ENCODE measurements at regions not wholly inside any gene's neighbourhood (a gene's known extent, or its start where the extent isn't known, plus 50 kb on each side); places are given as distances from the start of the nearest gene placed in this dataset.
"Not testable (repeated sequence)": the region's sequence is repeated elsewhere in the genome, so short reads cannot be mapped to it uniquely, and the experiment has no call there.

DNA sequence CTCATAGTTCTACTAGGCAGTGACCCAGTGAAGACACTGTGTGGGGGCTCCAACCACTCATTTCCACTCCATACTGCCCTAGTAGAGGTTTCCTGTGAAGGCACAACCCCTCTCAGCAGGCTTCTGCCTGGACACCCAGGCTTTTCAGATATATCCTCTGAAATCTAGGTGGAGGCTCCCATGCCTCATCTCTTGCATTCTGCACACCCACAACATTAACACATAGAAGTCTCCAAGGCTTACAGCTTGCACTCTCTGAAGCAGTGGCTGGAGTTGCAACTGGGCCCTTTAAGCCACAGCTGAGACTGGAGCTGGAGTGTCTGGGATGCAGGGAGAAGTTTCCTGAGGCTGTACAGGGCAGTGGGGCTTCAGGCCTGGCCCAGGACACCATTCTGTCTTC, 347.7 kb upstream of the SPRY2 start:
- no peak for DNase-seq

DNA sequence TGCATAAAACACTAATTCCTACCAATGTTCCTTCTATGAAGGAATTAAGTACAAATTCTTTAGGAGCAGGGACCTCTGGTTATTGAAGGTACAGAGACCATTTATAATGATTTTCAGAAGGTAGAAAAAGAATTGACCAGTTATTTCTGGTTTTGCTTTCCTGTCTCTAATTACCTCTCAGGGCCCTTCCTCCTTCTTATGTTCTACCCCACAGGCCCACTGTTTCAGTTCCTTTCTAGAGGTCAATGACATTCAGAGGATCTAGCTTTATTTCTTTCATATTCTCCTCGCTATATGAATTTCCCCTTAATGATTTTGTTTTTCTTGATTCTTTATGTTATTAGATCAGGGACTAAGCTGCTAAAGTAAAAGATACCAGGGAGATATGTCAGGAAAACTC, 345.0 kb upstream of the SPRY2 start:
- no peak for DNase-seq

DNA sequence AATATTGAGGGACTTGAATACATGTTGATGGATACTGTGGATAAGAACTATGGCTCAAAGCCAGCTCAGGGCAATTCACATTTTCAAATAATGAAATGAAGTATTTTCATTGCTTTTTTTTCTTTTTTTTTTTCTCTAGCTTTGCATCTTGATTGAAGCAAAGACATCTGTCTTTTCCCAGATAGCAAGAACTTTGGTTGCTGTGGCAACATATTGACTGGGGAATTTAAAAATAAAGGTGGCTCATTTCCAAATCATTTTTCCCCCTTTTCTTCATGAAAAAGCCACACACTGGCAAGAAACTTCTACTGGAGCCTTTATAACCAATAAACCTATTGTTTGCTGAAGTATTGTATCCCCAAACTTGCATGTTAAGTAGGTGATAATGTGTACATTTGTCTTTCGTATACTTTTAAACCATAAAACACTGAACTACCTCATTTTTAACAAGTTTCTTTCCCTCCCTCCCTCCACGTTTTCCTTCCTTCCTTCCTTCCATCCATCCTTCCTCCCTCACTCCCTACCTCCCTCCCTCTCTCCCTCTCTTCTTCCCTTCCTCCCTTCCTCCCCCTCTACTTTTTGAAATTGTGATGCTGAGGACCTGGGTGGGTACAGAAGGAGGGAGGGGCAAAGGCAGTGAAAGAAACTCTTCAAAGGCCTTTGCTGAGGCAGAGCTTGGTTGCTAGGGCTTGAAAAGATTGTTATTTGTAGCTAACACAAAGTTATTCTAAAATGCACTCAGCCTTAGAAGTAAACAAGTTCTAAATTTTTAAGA, 343.5 kb upstream of the SPRY2 start:
- peak in 4 of 51 donors; percentile 0 to 13 (median 4) for DNase-seq

DNA sequence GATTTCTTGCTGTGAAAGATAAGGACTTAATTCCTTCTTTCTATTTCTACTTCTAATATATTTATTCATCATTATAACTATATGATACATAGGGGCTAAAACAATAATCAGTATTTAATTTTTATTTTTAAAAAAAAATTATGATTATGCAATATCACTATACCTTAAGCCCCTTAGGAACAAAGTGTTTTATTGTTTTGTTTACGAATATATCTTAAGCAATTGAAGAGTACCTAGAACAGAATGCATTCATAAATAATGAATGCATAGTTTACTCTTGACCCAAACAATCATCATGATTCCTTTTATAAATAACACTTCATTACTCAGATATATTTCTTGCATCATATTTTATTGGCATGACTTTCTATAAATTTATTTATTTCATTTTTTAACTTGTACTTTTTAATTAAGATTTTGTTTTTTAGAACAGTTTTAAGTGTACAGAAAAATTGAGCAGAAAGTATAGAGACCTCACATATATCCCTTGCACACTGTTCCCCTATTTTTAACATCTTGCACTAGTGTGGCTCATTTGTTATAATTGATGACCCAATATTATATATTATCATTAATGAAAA, 339.9 kb upstream of the SPRY2 start:
- DNase-seq: no peak

DNA sequence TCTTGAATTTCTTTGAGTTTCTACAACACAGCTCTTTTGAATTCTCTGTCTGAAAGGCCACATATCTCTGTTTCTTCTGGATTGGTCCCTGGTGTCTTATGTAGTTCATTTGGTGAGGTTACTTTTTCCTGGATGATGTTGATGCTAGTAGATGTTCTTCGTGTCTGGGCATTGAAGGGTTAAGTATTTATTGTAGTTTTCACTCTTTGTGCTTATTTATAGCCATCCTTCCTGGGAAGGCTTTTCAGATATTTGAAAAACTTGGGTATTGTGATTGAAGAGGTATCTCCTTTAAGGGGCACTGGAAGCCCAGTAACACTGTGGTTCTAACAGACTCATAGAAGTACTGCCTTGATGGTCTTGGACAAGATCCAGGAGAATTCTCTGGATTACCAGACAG, 338.5 kb upstream of the SPRY2 start:
- DNase-seq: no peak

DNA sequence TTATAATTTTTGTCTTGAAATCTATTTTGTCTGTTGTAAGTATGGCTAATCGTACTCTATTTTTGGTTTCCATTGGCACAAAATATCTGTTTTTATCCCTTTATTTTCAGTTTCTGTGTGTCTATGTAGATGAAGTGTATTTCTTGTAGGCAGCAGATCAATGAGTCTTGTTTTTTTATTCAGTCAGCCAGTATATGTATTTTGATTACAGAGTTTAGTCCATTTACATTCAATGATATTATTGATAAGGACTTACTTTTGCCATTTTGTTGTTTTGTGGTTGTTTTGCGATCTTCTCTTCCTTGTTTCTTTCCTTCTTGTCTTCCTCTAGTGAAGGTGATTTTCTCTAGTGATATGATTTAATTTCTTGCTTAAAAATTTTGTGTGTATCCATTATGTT, 336.3 kb upstream of the SPRY2 start:
- DNase-seq: no peak

DNA sequence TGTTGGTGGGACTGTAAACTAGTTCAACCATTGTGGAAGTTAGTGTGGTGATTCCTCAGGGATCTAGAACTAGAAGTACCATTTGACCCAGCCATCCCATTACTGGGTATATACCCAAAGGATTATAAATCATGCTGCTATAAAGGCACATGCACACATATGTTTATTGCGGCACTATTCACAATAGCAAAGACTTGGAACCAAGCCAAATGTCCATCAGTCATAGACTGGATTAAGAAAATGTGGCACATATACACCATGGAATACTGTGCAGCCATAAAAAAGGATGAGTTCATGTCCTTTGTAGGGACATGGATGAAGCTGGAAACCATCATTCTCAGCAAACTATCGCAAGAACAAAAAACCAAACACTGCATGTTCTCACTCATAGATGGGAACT, 334.5 kb upstream of the SPRY2 start:
- DNase-seq: not testable (repeated sequence)

DNA sequence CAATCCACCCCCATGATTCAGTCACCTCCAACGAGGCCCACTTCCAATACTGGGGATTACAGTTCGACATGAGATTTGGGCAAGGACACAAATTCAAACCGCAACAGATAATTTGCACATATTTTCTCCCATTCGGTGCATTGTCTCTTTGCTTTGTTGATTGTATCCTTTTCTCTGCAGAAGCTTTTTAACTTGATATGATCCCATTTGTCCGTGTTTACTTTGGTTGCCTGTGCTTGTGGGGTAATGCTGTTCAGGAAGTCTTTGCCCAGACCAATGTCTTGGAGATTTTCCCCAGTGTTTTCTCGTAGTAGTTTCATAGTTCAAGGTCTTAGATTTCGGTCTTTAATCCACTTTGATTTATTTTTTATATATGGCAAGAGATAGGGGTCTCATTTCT, 330.8 kb upstream of the SPRY2 start:
- DNase-seq: no peak

DNA sequence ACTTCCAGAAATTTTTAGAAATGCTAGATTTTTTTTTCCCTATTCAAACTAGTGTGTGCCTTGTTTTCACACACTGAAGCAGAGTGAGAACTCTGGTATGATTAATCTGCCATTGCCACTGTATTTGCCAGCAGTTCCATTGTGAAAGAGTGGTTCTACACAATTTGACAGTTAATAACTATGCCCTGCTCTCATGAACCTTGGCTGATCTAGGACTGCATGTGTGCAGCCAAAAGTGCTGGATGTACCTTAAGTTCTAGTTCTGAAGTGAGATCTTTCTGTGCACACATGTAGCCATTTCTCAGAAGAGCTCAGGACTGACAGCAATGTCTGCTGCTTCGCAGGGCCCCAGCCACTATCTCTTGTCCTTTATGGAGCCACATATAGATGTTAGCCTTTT, 328.2 kb upstream of the SPRY2 start:
- no peak for DNase-seq

DNA sequence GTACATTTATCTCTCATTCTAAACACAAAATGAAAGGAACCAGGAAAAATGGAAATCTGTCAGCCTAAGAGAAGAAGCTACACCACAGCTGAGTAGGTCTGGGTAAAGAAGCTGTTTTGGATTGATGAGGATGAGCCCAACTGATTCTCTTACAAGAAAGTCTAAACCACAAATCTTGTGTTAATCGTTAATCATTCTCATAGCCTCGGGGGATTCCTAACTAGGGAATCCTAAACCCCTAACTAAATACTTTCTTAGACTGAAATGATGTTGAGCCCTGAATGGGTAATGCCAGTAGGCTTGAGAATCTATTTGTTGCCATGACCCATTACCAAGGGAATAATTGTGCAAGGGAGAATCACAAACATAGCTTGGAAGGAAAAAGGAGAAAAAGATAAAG, 327.5 kb upstream of the SPRY2 start:
- no peak for DNase-seq

DNA sequence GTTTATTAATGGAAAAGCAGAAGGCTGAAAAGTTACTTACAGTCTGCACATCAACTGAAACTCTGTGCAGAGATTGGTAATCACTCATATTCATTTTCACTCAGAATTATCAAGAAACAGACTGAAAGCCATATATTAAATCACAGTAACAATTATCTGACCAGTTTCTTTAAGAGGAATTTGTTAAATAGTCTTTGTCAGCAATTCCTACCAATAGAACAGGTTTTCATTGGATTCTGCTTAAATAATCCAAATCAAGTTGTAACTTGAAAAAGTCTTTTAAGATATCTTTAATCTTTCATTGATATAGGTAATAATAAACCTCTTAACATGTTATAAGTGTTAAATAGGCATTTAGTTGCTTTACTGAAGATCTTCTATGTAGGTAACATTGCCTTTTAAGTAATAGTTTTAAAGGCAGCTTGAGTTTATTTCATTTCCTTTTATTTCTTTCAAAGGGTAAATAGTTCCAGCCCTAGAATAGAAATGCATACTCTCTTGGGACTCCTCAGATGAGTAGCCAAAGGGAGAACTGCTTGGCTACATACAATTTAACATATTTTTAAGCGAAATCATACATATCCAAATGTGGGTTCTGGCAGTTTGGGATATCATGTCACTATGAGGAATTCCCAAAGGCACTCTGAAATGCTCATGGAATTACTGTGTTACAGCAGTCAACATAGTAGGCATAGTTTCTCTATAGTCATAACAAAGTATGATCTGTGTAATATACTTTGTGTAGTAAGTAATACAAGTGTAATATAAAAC, 326.0 kb upstream of the SPRY2 start:
- no peak for DNase-seq

DNA sequence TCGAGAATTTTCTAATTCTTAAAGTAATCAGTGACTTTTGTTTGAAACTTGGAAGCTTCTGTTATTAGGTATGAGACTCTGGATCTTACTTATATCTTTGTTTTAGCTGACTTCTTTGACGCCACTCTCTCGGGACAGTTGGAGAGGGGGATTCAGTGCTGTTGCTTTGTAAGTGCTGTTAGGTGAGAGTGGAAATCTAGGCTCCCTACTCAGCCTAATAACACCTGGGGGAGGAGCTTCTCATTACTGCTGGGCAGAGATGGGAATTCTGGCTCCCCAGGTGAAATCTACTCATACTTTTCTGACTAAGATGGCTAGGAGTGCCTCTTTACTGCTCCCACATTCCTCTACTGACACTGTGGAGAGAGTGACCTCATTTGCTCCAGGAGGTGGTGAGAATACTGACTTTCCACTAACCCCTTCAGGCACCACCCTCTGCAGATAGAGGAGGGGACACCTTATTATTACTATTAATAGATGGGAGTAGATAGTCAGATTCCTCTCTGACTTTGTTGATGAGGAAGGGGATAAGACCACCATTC, 324.9 kb upstream of the SPRY2 start:
- DNase-seq: no peak

DNA sequence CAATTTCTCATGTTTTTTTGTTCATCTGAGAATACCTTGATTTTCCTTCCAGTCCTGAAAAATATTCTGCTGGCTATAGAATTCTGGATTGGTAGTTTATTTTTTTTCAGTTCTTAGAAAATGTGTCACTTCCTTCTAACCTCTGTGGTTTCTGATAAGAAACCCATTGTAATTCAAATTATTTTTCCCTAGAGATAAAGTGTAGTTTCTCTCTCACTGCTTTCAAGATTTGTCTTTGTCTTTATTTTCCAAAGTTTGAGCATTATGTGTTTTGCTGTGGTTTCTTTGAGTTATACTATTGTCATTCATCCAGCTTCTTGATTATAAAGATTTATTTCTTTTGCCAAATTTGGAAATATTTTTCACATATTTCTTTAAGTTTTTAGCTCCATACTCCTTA, 324.0 kb upstream of the SPRY2 start:
- DNase-seq: no peak

DNA sequence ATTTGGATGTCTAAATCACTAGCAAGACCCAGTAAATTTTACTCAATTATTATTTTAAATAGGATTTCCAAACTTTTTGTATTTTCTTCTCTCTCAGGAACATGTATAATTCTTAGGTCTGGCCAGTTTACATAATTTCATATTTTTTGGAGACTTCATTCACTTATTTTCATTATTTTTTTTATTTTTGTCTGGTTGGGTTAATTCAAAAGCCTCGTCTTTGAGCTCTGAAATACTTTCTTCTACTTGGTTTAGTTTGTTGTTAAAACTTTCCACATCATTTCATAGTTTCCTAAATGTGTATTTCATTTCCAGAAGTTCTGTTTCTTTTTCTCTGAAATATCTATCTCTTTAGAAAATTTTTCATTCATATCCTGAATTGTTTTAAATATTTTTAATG, 322.9 kb upstream of the SPRY2 start:
- no peak for DNase-seq

DNA sequence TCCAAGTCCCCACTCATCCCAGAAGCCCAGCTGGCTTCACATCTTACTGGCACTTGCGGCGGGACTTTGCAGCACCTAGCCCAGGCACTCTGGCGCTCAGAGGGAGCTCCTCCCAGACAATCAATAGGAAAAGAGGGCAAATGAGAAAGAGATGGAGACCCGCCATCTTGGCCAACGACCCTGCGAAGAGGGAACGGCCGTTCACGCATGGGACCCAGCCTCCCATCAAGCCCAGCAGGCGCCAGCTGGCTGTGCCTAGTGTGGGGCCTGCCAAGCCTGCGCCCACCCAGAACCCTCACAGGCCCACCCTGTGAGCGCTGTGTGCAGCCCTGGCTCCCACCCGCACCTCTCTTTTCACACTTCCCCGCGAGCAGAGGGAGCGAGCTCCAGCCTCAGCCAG, 317.8 kb upstream of the SPRY2 start:
- no peak for DNase-seq

DNA sequence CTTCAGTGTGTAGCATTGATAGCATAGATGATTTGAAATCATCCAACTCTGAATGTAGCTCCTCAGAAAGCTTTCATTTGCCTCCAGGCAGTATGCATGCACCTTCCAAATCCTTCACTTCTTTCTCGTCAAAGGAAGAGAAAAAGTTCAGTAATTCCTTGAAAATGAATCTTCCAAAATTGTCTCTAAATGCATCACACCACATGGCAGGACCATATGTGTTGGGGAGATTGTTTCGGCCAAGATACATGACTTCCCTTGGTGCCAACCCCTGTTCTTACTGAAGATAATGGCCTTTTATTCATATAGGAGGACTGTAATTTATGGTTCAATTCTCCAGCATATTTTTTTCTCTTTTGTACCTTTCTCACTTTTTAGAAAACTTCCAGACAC, 315.6 kb upstream of the SPRY2 start:
- no peak for DNase-seq

DNA sequence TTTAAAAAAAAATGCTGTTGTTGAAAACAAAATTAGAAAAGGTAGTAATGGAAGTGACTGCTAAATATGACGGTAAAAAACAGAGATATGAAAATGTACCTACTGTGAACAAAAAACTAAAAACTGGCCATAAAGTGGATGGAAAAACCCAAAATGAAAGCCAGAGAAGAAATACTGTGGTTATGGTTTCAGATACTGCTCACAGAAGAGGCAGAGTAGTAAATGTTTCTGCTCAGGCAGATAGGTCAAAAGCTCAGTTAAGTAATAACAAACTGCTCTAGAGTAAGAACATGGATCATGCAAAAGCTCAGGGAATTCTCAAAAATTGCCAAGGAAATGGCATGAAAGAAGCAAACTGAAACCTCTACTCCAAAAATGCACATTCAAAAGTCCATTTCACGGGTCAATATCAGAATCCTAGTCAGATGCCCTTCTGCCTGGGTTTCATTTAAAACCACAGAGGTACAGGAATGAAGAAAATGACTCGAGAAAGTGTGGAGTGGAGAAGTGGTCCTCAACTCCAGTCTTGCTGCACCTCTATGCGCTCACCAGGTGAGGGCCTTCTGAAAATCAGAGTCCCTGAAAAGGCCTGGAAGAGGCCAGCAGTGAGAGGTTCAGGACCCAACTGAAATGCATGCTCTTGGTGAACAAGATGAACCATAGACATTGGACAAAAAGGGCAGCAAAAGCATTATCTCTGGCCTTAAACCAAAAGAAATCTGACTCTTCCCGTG, 315.0 kb upstream of the SPRY2 start:
- DNase-seq: no peak

DNA sequence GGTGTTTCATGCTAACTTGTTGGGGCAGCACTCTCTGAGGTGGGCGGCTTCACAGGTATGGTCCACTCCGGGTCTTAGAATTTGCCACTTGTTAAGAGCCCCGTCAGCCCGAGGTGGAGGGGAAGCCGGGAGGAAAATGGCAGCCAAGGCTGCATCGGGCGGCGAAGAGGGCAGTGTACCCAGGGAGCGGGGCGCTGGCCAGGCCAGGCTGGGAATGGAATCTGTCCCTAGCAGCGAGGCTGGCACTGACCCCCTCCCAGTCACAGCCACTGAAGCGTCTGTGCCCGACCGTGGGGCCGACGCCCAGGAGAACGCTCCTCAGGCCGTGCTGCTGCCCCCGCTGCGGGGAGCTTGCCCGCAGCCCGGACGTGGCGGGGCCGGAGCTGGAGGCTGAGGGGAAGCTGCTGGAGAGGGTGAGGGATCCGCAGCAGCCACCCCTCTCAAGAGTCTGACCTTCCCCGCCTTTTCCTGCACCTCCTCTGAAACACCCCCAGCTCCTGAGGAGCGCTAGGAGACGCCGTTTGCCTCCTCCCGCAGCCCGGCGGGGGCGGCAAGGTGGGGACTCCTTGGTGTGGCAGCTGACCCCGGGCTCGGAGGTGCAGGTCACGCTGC, 313.8 kb upstream of the SPRY2 start:
- no peak for DNase-seq

DNA sequence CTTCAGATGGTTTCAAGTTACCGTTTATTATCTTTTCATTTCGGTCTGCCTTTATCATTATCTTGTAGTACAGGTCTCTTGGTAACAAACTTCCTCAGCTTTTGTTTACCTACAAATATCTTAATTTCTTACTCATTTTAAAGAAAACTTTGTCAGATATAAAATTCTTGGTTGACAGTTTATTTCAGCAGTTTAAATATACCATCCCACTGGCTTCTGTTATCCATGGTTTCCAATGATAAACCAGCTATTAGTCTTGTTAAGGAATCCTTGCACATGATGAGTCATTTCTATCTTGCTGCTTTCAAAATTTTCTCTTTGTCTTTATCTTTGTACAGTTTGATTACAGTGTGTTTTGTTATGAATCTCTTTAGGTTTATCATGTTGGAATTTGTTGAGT, 308.3 kb upstream of the SPRY2 start:
- DNase-seq: no peak

DNA sequence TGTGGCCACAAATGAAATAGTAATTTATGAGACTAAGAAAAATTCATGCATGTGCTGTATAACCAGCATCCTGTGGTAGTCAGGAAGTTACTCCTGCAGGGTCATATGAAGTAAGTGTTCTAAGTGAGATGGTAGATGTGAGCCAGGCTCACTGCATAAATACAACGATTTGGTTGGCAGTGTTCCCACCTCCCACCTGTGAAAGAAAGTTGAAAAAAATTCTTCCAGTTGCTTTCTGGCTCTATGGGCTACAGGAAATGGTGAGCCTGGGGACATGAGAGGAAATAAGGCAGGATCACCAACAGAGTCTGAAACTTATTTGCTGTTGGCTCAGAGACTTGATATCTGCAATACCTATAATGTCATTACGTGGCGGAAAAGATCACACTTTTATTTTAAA, 301.7 kb upstream of the SPRY2 start:
- no peak for DNase-seq

DNA sequence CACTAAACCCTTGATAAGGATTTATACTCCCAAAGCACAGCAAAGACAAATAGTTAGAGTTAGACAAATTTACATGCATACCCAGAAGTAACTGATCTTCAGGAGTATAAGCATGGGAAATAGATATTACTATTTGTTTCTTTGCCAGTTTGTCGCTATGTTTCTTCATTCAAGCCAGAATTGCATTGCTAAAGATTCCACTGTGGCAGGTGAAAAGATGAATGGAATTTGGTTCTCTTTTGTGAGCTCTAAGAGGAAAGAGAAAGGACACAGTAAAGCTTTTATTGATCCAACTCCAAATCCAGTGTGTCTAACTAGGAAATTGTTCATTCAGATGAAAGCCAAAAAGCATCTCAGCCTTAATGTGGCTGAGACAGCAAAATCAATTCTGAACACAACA, 292.3 kb upstream of the SPRY2 start:
- DNase-seq: no peak
